ENCODE measurements at regions not wholly inside any gene's neighbourhood (a gene's known extent, or its start where the extent isn't known, plus 50 kb on each side); places are given as distances from the start of the nearest gene placed in this dataset.
"Not testable (repeated sequence)": the region's sequence is repeated elsewhere in the genome, so short reads cannot be mapped to it uniquely, and the experiment has no call there.

DNA sequence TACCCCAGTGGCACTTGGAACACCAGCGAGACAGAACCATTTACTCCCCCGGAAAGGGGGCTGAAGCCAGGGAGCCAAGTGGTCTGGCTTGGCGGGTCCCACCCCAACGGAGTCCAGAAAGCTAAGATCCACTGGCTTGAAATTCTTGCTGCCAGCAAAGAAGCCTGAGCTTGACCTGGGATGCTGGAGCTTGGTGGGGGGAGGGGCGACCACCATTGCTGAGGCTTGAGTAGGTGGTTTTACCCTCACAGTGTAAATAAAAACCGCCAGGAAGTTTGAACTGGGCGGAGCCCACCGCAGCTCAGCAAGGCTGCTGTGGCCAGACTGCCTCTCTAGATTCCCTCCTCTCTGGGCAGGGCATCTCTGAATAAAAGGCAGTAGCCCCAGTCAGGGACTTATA, 62.8 kb downstream of the RPS24 start:
- ATAC-seq = not testable (repeated sequence)

- not testable (repeated sequence) for ATAC-seq
Observed at GRCh38 chr10:78102593-78102992, 68.9 kb downstream of the RPS24 start.

GRCh38 chr10:78109210-78109609, 75.5 kb downstream of the RPS24 start:
- no peak for ATAC-seq

GRCh38 chr10:78115135-78115853, 81.6 kb downstream of the RPS24 start:
- ATAC-seq = no peak

GRCh38 chr10:78116361-78116760, 82.7 kb downstream of the RPS24 start:
- ATAC-seq = no peak

DNA sequence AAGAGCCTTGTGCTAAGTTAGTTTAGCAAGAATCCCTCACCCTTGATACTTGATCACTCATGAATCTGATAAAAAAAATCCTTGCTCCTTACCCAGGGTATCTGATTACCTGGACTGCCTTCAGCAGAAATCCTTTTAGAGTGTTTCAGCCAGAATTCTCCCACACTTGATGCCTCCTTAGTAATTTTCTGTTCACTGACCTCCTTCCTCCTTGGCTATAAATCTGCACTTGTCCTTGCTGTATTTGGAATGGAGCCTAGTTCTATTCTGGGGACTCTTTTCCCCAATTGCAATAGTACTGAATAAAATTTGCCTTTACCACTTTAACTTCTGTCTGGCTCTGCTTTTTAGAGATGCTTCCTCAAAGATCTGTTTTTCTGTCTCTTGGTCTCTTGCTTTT, 84.9 kb downstream of the RPS24 start:
- no peak for ATAC-seq

DNA sequence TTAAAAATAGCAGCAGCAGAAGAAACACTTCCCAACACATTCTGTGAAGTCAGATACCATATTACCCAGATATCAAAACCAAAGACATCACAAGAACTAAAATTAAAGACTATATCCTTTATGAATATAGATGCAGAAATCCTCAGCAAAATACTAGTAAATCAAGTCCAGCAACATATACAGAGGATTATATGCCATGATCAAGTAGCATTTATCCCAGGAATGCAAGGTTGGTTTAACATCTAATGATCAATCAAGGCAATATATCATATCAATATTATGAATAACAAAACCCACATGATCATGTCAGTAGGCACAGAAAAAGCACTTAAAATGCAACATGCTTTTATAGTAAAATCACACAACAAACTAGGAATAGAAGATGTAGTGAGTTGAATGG, 88.1 kb downstream of the RPS24 start:
- no peak for ATAC-seq

GRCh38 chr10:78124167-78124566, 90.5 kb downstream of the RPS24 start:
- no peak for ATAC-seq

GRCh38 chr10:78129211-78129610, 95.5 kb downstream of the RPS24 start:
- ATAC-seq = no peak

- ATAC-seq = no peak
Observed at GRCh38 chr10:78130966-78131710, 97.5 kb downstream of the RPS24 start.

- no peak for ATAC-seq
Observed at GRCh38 chr10:78134773-78135306, 101.2 kb downstream of the RPS24 start.

DNA sequence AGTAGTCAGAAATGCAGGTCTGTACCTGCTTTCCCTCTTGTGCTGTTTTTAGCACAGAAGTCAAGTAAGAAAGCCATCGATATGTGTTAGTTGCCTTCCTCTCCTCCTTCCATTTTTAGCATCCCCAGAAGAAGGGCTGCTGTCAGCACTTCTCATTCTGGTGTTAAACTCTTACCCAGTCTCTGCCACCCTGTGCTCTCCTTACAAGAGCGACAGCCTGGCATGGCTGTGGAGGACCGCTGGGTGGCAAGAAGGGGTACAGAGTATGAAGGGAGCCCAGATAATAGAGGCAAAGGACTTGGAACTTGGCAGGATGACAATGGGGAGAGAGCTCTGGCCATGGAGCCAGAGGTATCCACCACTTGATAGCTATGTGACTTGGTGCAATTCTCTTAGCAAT, 103.5 kb downstream of the RPS24 start:
- no peak for ATAC-seq

DNA sequence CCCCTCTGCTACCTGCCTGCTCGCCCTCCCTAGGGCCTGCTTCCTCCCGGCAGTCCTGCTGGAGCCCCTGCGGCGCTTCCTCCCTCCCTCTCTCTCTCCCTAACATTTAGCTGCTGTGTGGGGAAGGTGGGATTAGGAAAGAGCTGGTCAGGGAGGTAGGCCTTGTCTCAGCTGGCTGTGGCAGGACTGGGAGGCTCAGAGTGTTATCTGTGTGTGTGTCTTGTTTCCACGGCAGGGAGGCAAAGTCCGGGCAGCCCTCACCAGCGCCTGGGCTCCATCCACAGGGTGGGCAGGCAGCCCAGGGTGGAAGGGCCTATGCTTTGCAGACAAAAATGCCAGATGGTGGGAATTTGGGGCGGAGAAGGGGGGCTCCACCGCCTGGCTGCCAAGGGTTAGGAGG, 105.7 kb downstream of the RPS24 start:
- no peak for ATAC-seq

- ATAC-seq = no peak
Observed at GRCh38 chr10:78140066-78140630, 106.5 kb downstream of the RPS24 start.

DNA sequence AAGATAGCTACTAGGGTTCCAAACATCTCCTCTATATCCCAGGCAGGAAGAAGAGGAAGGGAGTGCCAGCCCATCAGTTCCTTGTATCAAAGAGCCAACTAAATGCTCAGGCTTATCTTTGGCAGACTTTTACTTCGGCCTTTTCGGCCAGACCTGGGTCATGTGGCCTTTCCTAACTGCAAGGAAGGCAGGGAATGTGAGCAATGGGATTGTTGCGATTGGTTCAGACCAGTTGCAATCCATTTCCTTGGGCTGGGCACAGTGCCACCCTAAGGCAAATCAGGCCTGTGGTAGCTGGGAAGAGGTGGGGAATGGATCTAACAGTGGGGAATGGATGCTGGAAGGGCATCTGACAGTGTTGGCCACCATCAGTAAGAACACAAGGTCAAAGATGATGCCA, 109.9 kb downstream of the RPS24 start:
- no peak for ATAC-seq

GRCh38 chr10:78146200-78146599, 112.5 kb downstream of the RPS24 start:
- ATAC-seq = no peak

GRCh38 chr10:78147202-78147601, 113.5 kb downstream of the RPS24 start:
- no peak for ATAC-seq

DNA sequence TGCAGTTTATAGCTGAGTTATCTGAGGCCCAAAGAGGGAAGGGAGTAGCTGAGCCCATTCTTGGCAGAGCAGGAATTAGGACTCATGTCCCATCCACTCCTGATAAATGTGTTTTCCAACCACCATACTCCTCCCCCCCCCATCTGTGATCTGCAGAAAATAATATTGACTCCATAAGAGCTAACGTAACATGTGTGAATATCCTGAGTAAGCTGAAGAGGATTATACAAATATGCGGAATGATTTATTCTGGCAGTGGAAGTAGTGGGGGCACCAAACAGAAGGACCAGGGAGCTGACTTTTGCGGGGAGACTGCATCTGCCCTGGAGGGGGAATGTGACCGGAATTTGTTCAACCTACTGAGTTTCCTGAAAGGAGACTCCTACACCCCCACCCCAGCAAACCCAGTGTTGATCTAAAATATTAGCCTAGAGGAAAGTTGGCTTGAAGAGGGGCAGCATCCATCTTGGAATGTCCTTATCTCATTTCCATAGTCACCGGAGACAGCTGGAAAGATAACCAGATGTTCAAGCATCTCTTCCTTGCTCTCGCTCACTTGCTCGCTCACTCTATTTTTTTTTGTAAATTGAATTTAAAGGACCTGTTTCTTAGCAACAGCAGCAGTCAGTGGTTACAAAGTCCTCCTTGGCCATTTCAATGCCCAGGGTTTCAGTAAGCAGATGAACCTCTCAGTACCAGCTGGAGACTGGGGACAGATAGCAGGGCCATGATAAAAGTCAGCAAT, 114.7 kb downstream of the RPS24 start:
- ATAC-seq = no peak

- ATAC-seq = no peak
Observed at GRCh38 chr10:78148961-78149612, 115.4 kb downstream of the RPS24 start.

DNA sequence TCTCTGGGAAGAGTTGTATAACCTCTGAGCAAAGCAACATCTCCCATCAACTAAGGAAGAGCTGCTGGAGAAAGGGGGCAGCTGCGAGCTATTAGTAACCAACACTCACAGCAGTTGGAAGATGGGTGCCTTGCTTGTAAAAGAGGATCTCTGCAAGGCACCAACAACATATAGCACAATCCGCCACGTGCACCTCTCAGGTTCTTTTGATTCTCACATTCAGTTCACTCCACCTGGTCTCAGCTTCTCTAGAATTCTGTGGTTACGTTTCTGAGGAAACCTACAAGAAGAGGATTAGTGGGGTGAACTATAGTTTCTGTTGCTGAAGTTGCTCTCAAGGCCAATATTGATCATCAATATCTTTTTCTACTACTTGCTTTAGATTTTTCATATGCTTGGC, 117.1 kb downstream of the RPS24 start:
- ATAC-seq = no peak

DNA sequence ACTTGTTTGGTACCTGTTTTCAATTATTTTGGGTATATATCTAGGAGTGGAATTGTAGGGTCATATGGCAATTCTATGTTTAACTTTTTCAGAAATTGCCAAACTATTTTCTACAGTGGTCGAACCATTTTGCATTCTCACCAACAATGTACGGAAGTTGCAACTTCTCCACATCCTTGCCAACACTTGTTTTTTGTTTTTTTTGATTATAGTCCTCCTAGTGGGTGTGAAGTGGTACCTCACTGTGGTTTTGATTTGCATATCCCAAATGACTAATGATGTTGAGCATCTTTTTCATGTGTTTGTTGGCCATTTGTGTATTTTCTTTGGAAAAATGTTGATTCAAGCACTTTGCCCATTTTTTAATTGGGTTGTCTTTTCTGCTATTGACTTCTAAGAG, 122.1 kb downstream of the RPS24 start:
- ATAC-seq = no peak

- no peak for ATAC-seq
Observed at GRCh38 chr10:78160591-78160990, 126.9 kb downstream of the RPS24 start.

- no peak for ATAC-seq
Observed at GRCh38 chr10:78162853-78163252, 129.2 kb downstream of the RPS24 start.
